Activated naive CD4-positive, alpha-beta T cell treated with anti-CD3 and anti-CD28 coated beads, Interleukin-2, amount 10 ng/mL, durations not matched to agents 7 days and 5 days (primary cell): ENCODE measurements at regions not wholly inside any gene's neighbourhood (a gene's known extent, or its start where the extent isn't known, plus 50 kb on each side); places are given as distances from the start of the nearest gene placed in this dataset.
"Not testable (repeated sequence)": the region's sequence is repeated elsewhere in the genome, so short reads cannot be mapped to it uniquely, and the experiment has no call there.

Experiments used
- CTCF ChIA-PET: fragments of 350-600 bp; sonication (Branson Sonifier 250); formaldehyde crosslinking; loops from one replicate; lab custom pipeline; 2021; ENCODE audit warnings: antibody characterized with exemption; lab: Charles Lee
- DNase-seq: peaks from one replicate; pipeline ENCODE4 v3.0.0-alpha.2; 2020
- H3K27ac Mint-ChIP-seq: one replicate; pipeline ENCODE4 v1.8.0; 2021; ENCODE audit warnings: mild to moderate bottlenecking, moderate library complexity, mixed read lengths
- H3K27me3 Mint-ChIP-seq: one replicate; pipeline ENCODE4 v1.8.0; 2021; ENCODE audit warnings: mild to moderate bottlenecking, mixed read lengths
- H3K36me3 Mint-ChIP-seq: one replicate; pipeline ENCODE4 v1.8.0; 2021; ENCODE audit warnings: mixed read lengths
- H3K4me1 Mint-ChIP-seq: one replicate; pipeline ENCODE4 v1.8.0; 2021; ENCODE audit warnings: mixed read lengths
- H3K4me3 Mint-ChIP-seq: one replicate; pipeline ENCODE4 v1.8.0; 2021; ENCODE audit warnings: mild to moderate bottlenecking, moderate library complexity, mixed read lengths
- H3K9me3 Mint-ChIP-seq: one replicate; pipeline ENCODE4 v1.8.0; 2021; ENCODE audit warnings: mixed read lengths

GRCh38 chr9:62849991-62850390 lies 1660.2 kb downstream of the SPATA31A7 start:
- H3K36me3 Mint-ChIP-seq, H3K4me3 Mint-ChIP-seq, H3K27me3 Mint-ChIP-seq, DNase-seq, H3K27ac Mint-ChIP-seq, H3K4me1 Mint-ChIP-seq, CTCF ChIA-PET, H3K9me3 Mint-ChIP-seq: not testable (repeated sequence)

GRCh38 chr9:62857280-62857679 lies 1667.4 kb downstream of the SPATA31A7 start:
- H3K27me3 Mint-ChIP-seq: peaks cover 12% of the 10 kb centered on the region
- H3K36me3 Mint-ChIP-seq, H3K4me3 Mint-ChIP-seq, H3K4me1 Mint-ChIP-seq, H3K9me3 Mint-ChIP-seq, CTCF ChIA-PET, H3K27ac Mint-ChIP-seq, DNase-seq: not testable (repeated sequence)

- CTCF ChIA-PET, H3K36me3 Mint-ChIP-seq, DNase-seq, H3K27ac Mint-ChIP-seq, H3K9me3 Mint-ChIP-seq, H3K4me3 Mint-ChIP-seq, H3K4me1 Mint-ChIP-seq: not testable (repeated sequence)
- peaks cover 20% of the 10 kb centered on the region for H3K27me3 Mint-ChIP-seq
These were observed 1668.4 kb downstream of the SPATA31A7 start for GRCh38 chr9:62858240-62858639.

GRCh38 chr9:62860939-62861860 lies 1671.4 kb downstream of the SPATA31A7 start:
- H3K27ac Mint-ChIP-seq, CTCF ChIA-PET, DNase-seq, H3K9me3 Mint-ChIP-seq, H3K4me3 Mint-ChIP-seq, H3K4me1 Mint-ChIP-seq, H3K36me3 Mint-ChIP-seq: not testable (repeated sequence)
- H3K27me3 Mint-ChIP-seq: peaks cover 43% of the 10 kb centered on the region

GRCh38 chr9:62862180-62862579 lies 1672.3 kb downstream of the SPATA31A7 start:
- H3K4me3 Mint-ChIP-seq, H3K27ac Mint-ChIP-seq, H3K9me3 Mint-ChIP-seq, CTCF ChIA-PET, DNase-seq, H3K4me1 Mint-ChIP-seq, H3K36me3 Mint-ChIP-seq: not testable (repeated sequence)
- peaks cover 41% of the 10 kb centered on the region for H3K27me3 Mint-ChIP-seq

GRCh38 chr9:62863319-62863718 lies 1673.5 kb downstream of the SPATA31A7 start:
- DNase-seq, H3K4me1 Mint-ChIP-seq, H3K9me3 Mint-ChIP-seq, H3K4me3 Mint-ChIP-seq, CTCF ChIA-PET, H3K36me3 Mint-ChIP-seq, H3K27ac Mint-ChIP-seq: not testable (repeated sequence)
- peaks cover 39% of the 10 kb centered on the region for H3K27me3 Mint-ChIP-seq

GRCh38 chr9:62863867-62864266 lies 1674.0 kb downstream of the SPATA31A7 start:
- DNase-seq, H3K36me3 Mint-ChIP-seq, H3K4me3 Mint-ChIP-seq, H3K27ac Mint-ChIP-seq, H3K9me3 Mint-ChIP-seq, CTCF ChIA-PET, H3K4me1 Mint-ChIP-seq: not testable (repeated sequence)
- H3K27me3 Mint-ChIP-seq: peaks cover 43% of the 10 kb centered on the region

- H3K4me1 Mint-ChIP-seq, CTCF ChIA-PET, H3K4me3 Mint-ChIP-seq, DNase-seq, H3K36me3 Mint-ChIP-seq, H3K27ac Mint-ChIP-seq, H3K9me3 Mint-ChIP-seq: not testable (repeated sequence)
- peaks cover 46% of the 10 kb centered on the region for H3K27me3 Mint-ChIP-seq
These were observed 1674.9 kb downstream of the SPATA31A7 start for GRCh38 chr9:62864481-62865469.

GRCh38 chr9:62869061-62869460 lies 1679.2 kb downstream of the SPATA31A7 start:
- DNase-seq, H3K36me3 Mint-ChIP-seq, H3K4me1 Mint-ChIP-seq, CTCF ChIA-PET, H3K4me3 Mint-ChIP-seq, H3K9me3 Mint-ChIP-seq, H3K27ac Mint-ChIP-seq: not testable (repeated sequence)
- peaks cover 23% of the 10 kb centered on the region for H3K27me3 Mint-ChIP-seq

GRCh38 chr9:62871765-62872164 lies 1681.9 kb downstream of the SPATA31A7 start:
- H3K27ac Mint-ChIP-seq, H3K36me3 Mint-ChIP-seq, H3K9me3 Mint-ChIP-seq, H3K4me1 Mint-ChIP-seq, H3K4me3 Mint-ChIP-seq, H3K27me3 Mint-ChIP-seq, DNase-seq, CTCF ChIA-PET: not testable (repeated sequence)

- H3K27ac Mint-ChIP-seq, H3K36me3 Mint-ChIP-seq, H3K9me3 Mint-ChIP-seq, H3K27me3 Mint-ChIP-seq, H3K4me1 Mint-ChIP-seq, CTCF ChIA-PET, H3K4me3 Mint-ChIP-seq, DNase-seq: not testable (repeated sequence)
These were observed 1684.4 kb downstream of the SPATA31A7 start for GRCh38 chr9:62874213-62874612.

- H3K4me1 Mint-ChIP-seq, H3K27me3 Mint-ChIP-seq, DNase-seq, H3K9me3 Mint-ChIP-seq, H3K4me3 Mint-ChIP-seq, H3K36me3 Mint-ChIP-seq, H3K27ac Mint-ChIP-seq, CTCF ChIA-PET: not testable (repeated sequence)
These were observed 1685.1 kb downstream of the SPATA31A7 start for GRCh38 chr9:62874745-62875599.

GRCh38 chr9:62877552-62877951 lies 1687.7 kb downstream of the SPATA31A7 start:
- H3K4me3 Mint-ChIP-seq, H3K4me1 Mint-ChIP-seq, H3K36me3 Mint-ChIP-seq, CTCF ChIA-PET, H3K27ac Mint-ChIP-seq, H3K9me3 Mint-ChIP-seq, DNase-seq: not testable (repeated sequence)
- H3K27me3 Mint-ChIP-seq: peaks cover 20% of the 10 kb centered on the region

GRCh38 chr9:62877987-62878386 lies 1688.2 kb downstream of the SPATA31A7 start:
- DNase-seq, CTCF ChIA-PET, H3K4me1 Mint-ChIP-seq, H3K36me3 Mint-ChIP-seq, H3K4me3 Mint-ChIP-seq, H3K27ac Mint-ChIP-seq, H3K9me3 Mint-ChIP-seq: not testable (repeated sequence)
- peaks cover 25% of the 10 kb centered on the region for H3K27me3 Mint-ChIP-seq
